Hepatocyte (in vitro differentiated cells): ENCODE measurements at regions not wholly inside any gene's neighbourhood (a gene's known extent, or its start where the extent isn't known, plus 50 kb on each side); places are given as distances from the start of the nearest gene placed in this dataset.

Experiments
- DNase-seq: peaks from one replicate; pipeline ENCODE4 v3.0.0-alpha.2; 2016; ENCODE audit warnings: low spot score
- H2AFZ ChIP-seq: fragments of 200-600 bp; sonication (generic); 2 replicates; pipeline ENCODE4 v1.6.0; 2016; ENCODE audit warnings: antibody characterized with exemption, mild to moderate bottlenecking
- H3K27ac ChIP-seq: fragments of 200-600 bp; sonication (generic); 2 replicates; pipeline ENCODE4 v1.5.1; 2016; ENCODE audit warnings: mild to moderate bottlenecking
- H3K27me3 ChIP-seq: fragments of 200-600 bp; sonication (generic); 2 replicates; pipeline ENCODE4 v1.6.1; 2016
- H3K36me3 ChIP-seq: fragments of 200-600 bp; sonication (generic); replicated peaks from 2 replicates; pipeline ENCODE4 v1.5.1; 2016; ENCODE audit warnings: low read depth; ENCODE audit not compliant: insufficient read depth
- H3K4me1 ChIP-seq: fragments of 200-600 bp; sonication (generic); 2 replicates; pipeline ENCODE4 v1.5.1; 2016; ENCODE audit warnings: mild to moderate bottlenecking, moderate library complexity; ENCODE audit not compliant: insufficient read depth
- H3K4me2 ChIP-seq: fragments of 200-600 bp; sonication (generic); 2 replicates; pipeline ENCODE4 v1.6.0; 2016
- H3K4me3 ChIP-seq: fragments of 200-600 bp; sonication (generic); 2 replicates; pipeline ENCODE4 v1.5.1; 2016; ENCODE audit warnings: mild to moderate bottlenecking
- H3K79me2 ChIP-seq: fragments of 200-600 bp; sonication (generic); 2 replicates; pipeline ENCODE4 v1.6.0; 2017; ENCODE audit warnings: mild to moderate bottlenecking
- H3K9me2 ChIP-seq: fragments of 200-600 bp; sonication (generic); replicated peaks from 2 replicates; pipeline ENCODE4 v1.6.0; 2017; ENCODE audit warnings: mild to moderate bottlenecking; ENCODE audit not compliant: insufficient read depth
- H3K9me3 ChIP-seq: fragments of 200-600 bp; sonication (generic); 2 replicates; pipeline ENCODE4 v1.5.1; 2016; ENCODE audit warnings: low read depth, mild to moderate bottlenecking
- H4K20me1 ChIP-seq: fragments of 200-600 bp; sonication (generic); 2 replicates; pipeline ENCODE4 v1.6.0; 2016; ENCODE audit warnings: mild to moderate bottlenecking; ENCODE audit not compliant: insufficient read depth, poor library complexity, severe bottlenecking
- EZH2 ChIP-seq: fragments of 200-600 bp; sonication (generic); IDR thresholded peaks from 2 replicates; pipeline ENCODE4 v1.6.1; 2016; ENCODE audit warnings: antibody characterized with exemption, mild to moderate bottlenecking, borderline replicate concordance
- EZH2phosphoT487 ChIP-seq: fragments of 200-600 bp; sonication (generic); IDR thresholded peaks from one replicate; pipeline ENCODE4 v1.6.1; 2018; ENCODE audit warnings: antibody characterized with exemption, mild to moderate bottlenecking, low read depth, moderate library complexity; ENCODE audit not compliant: unreplicated experiment, severe bottlenecking
- WGBS: methylation state at CpG from one replicate; pipeline ENCODE4 v1.1.6; 2016; ENCODE audit warnings: low lambda C conversion rate; ENCODE audit errors: missing lambda C conversion rate; 5-methylcytosine and 5-hydroxymethylcytosine counted together
- TF ChIP-seq, protein P1 (sequence below): fragments of 200-600 bp; sonication (generic); IDR thresholded peaks from 2 replicates; pipeline ENCODE4 v1.5.1; 2016; ENCODE audit warnings: antibody characterized with exemption, mild to moderate bottlenecking; ENCODE audit not compliant: poor library complexity

GRCh38 chr4:102422843-102423242 lies 77.6 kb upstream of the SLC39A8 start:
- Histone ChIP-seq H3K4me3 (no peak overlapping the region), H3K79me2 (no peaks in the 10 kb centered on the region), H4K20me1 (no peaks in the 10 kb centered on the region), H2AFZ (no peak overlapping the region), H3K9me3 (no peaks in the 10 kb centered on the region), H3K36me3 (no peaks in the 10 kb centered on the region), H3K27ac (no peak overlapping the region), H3K4me1 (no peaks in the 10 kb centered on the region), H3K4me2 (no peak overlapping the region), H3K9me2 (no peaks in the 10 kb centered on the region), H3K27me3 (no peaks in the 10 kb centered on the region)
- no peak for DNase-seq
- WGBS, result 69% methylated on average over 2 of the region's 2 CpGs
- no peak for TF ChIP-seq EZH2phosphoT487
- TF ChIP-seq, protein P1, sequence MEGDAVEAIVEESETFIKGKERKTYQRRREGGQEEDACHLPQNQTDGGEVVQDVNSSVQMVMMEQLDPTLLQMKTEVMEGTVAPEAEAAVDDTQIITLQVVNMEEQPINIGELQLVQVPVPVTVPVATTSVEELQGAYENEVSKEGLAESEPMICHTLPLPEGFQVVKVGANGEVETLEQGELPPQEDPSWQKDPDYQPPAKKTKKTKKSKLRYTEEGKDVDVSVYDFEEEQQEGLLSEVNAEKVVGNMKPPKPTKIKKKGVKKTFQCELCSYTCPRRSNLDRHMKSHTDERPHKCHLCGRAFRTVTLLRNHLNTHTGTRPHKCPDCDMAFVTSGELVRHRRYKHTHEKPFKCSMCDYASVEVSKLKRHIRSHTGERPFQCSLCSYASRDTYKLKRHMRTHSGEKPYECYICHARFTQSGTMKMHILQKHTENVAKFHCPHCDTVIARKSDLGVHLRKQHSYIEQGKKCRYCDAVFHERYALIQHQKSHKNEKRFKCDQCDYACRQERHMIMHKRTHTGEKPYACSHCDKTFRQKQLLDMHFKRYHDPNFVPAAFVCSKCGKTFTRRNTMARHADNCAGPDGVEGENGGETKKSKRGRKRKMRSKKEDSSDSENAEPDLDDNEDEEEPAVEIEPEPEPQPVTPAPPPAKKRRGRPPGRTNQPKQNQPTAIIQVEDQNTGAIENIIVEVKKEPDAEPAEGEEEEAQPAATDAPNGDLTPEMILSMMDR, result no peak
- no peak for TF ChIP-seq EZH2

GRCh38 chr4:102423375-102423774 lies 77.8 kb upstream of the NFKB1 start:
- Histone ChIP-seq H3K9me2 (no peaks in the 10 kb centered on the region), H3K4me2 (no peak overlapping the region), H3K36me3 (no peaks in the 10 kb centered on the region), H3K27ac (no peak overlapping the region), H3K4me3 (no peak overlapping the region), H3K4me1 (no peaks in the 10 kb centered on the region), H3K9me3 (no peaks in the 10 kb centered on the region), H3K27me3 (no peaks in the 10 kb centered on the region), H3K79me2 (no peaks in the 10 kb centered on the region), H2AFZ (no peak overlapping the region), H4K20me1 (no peaks in the 10 kb centered on the region)
- TF ChIP-seq EZH2phosphoT487 (no peak), EZH2 (no peak)
- TF ChIP-seq, protein P1, result no peak
- no peak for DNase-seq

GRCh38 chr4:102427371-102427998 lies 73.7 kb upstream of the NFKB1 start:
- H3K27ac ChIP-seq, result no peak overlapping the region
- no peak for DNase-seq
- no peaks in the 10 kb centered on the region for H3K79me2 ChIP-seq
- no peaks in the 10 kb centered on the region for H3K36me3 ChIP-seq
- no peak for TF ChIP-seq EZH2phosphoT487
- no peaks in the 10 kb centered on the region for H3K9me3 ChIP-seq
- WGBS, result 88% methylated on average over 3 of the region's 3 CpGs
- H4K20me1 ChIP-seq, result no peaks in the 10 kb centered on the region
- no peak overlapping the region for H3K4me2 ChIP-seq
- H3K27me3 ChIP-seq, result no peaks in the 10 kb centered on the region
- no peak overlapping the region for H3K4me3 ChIP-seq
- H2AFZ ChIP-seq, result no peak overlapping the region
- H3K4me1 ChIP-seq, result peaks cover 5% of the 10 kb centered on the region
- no peaks in the 10 kb centered on the region for H3K9me2 ChIP-seq

DNA sequence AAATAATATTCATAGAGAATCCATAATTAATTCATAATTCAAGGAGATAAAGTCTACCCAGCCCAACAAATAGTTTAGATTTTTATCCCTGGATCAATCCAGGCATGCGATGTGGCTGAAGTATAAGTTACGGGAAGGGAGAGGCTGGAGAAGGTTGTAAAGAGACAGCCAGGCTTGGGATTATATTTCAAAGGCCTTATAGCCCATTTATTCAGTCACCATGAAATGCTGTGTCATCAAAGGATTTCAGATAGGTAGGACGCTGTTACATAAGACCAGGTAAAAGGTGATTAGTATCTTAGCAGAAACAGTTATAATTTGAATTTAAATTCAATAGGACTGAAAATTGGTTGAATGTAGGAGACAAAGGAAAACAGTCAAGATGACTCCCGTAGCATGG lies 73.0 kb upstream of the NFKB1 start:
- WGBS, result 88% methylated on average over 4 of the region's 4 CpGs
- no peak overlapping the region for H2AFZ ChIP-seq

More for the DNA sequence above, 73.0 kb upstream of the NFKB1 start:
- H3K79me2 ChIP-seq, result no peaks in the 10 kb centered on the region
- no peaks in the 10 kb centered on the region for H3K9me2 ChIP-seq
- TF ChIP-seq, protein P1, result no peak
- TF ChIP-seq EZH2 (no peak), EZH2phosphoT487 (no peak)
- H3K27me3 ChIP-seq, result no peaks in the 10 kb centered on the region
- H3K4me3 ChIP-seq, result no peak overlapping the region
- H3K4me1 ChIP-seq, result peaks cover 5% of the 10 kb centered on the region
- no peaks in the 10 kb centered on the region for H4K20me1 ChIP-seq
- H3K36me3 ChIP-seq, result no peaks in the 10 kb centered on the region
- no peak overlapping the region for H3K4me2 ChIP-seq
- no peak overlapping the region for H3K27ac ChIP-seq
- no peak for DNase-seq
- H3K9me3 ChIP-seq, result no peaks in the 10 kb centered on the region
